Tibial nerve (tissue), 4 donors: ENCODE measurements at regions not wholly inside any gene's neighbourhood (a gene's known extent, or its start where the extent isn't known, plus 50 kb on each side); places are given as distances from the start of the nearest gene placed in this dataset.

Experiments
- EP300 ChIP-seq, 2 donors: sonication (generic); formaldehyde crosslinking; IDR thresholded peaks; one replicate each; pipeline ENCODE4 v1.6.1; 2017; ENCODE audit warnings: antibody characterized with exemption in 2 of 2, mild to moderate bottlenecking in 1 of 2
- POLR2A ChIP-seq, 2 donors: fragments of 450-650 bp; IDR thresholded peaks; one replicate each; pipeline ENCODE4 v1.6.1; 2017; ENCODE audit warnings: antibody characterized with exemption in 2 of 2, mild to moderate bottlenecking in 2 of 2, moderate library complexity in 2 of 2
- TF ChIP-seq, protein P1 (sequence below), 5 experiments: fragments of 200-600 bp in 3 of 5; fragments of 450-650 bp in 2 of 5; sonication (generic) in 3 of 5; IDR thresholded peaks; one replicate each; pipeline ENCODE4 v1.5.1; 2016 to 2019; ENCODE audit warnings: antibody characterized with exemption in 5 of 5, mild to moderate bottlenecking in 3 of 5, moderate library complexity in 2 of 5

DNA sequence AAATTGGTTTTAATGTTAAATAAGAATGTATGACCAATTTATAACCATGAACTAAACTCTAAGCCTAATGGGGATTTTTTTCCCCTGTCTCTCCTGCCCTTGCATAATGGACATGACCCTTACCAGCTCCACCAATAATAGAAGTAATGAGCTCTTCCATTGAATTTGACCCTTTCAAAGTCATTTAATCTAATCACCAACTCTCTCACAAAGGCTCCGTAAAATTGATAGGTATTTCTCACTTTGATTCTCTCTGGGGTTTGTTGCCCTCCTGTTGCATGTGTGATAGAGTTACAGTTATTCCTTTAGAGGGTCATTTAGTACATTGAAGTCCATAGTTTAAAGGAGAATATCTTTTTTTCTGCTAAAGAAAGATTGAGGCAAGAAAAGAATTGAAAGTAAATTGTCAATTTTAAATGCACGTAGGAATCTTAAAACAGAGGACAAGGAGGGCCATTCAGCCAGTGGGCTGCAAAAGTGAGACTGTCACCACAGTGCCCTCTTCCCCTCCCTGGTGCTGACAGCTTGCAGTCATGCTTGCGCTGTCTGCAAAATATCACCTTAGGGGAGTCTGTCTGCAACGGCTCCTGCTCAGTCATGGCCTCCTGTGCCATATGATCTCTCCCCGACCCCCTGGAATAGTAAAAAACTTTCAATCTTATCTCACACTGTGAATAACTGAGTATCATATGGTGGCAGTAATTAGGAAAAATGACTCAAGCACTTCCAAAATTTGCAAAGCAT, 307.5 kb upstream of the GNPDA2 start:
- no peak for TF ChIP-seq POLR2A (IDR thresholded peaks at IDR 0.05)
- TF ChIP-seq, protein P1, sequence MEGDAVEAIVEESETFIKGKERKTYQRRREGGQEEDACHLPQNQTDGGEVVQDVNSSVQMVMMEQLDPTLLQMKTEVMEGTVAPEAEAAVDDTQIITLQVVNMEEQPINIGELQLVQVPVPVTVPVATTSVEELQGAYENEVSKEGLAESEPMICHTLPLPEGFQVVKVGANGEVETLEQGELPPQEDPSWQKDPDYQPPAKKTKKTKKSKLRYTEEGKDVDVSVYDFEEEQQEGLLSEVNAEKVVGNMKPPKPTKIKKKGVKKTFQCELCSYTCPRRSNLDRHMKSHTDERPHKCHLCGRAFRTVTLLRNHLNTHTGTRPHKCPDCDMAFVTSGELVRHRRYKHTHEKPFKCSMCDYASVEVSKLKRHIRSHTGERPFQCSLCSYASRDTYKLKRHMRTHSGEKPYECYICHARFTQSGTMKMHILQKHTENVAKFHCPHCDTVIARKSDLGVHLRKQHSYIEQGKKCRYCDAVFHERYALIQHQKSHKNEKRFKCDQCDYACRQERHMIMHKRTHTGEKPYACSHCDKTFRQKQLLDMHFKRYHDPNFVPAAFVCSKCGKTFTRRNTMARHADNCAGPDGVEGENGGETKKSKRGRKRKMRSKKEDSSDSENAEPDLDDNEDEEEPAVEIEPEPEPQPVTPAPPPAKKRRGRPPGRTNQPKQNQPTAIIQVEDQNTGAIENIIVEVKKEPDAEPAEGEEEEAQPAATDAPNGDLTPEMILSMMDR (IDR thresholded peaks at IDR 0.05), result no peak
- TF ChIP-seq EP300 (IDR thresholded peaks at IDR 0.05), result no peak
